WTC11 (cell line): ENCODE measurements at regions not wholly inside any gene's neighbourhood (a gene's known extent, or its start where the extent isn't known, plus 50 kb on each side); places are given as distances from the start of the nearest gene placed in this dataset.

Experiments
- CREB1 ChIP-seq: sonication (generic); formaldehyde crosslinking; IDR thresholded peaks from 2 replicates; pipeline ENCODE4 v1.8.0; 2023; ENCODE audit warnings: mild to moderate bottlenecking, missing genetic modification reagents
- CREM ChIP-seq: sonication (generic); formaldehyde crosslinking; IDR thresholded peaks from 2 replicates; pipeline ENCODE4 v1.8.1; 2022; ENCODE audit warnings: mild to moderate bottlenecking, missing genetic modification reagents, moderate library complexity
- CTCF ChIP-seq: fragments of 200-600 bp; IDR thresholded peaks from 2 replicates; pipeline ENCODE4 v1.8.0; 2022; ENCODE audit warnings: antibody characterized with exemption
- E2F5 ChIP-seq: sonication (generic); formaldehyde crosslinking; IDR thresholded peaks from 2 replicates; pipeline ENCODE4 v1.8.1; 2022; ENCODE audit warnings: mild to moderate bottlenecking, moderate library complexity, missing genetic modification reagents
- ESRRA ChIP-seq: sonication (generic); formaldehyde crosslinking; IDR thresholded peaks from 2 replicates; pipeline ENCODE4 v1.8.1; 2022; ENCODE audit warnings: mild to moderate bottlenecking, missing genetic modification reagents, borderline replicate concordance
- FOXJ3 ChIP-seq: sonication (generic); formaldehyde crosslinking; IDR thresholded peaks from 2 replicates; pipeline ENCODE4 v1.9.0; 2021; ENCODE audit warnings: missing genetic modification reagents, mild to moderate bottlenecking, borderline replicate concordance
- IRF2 ChIP-seq: sonication (generic); formaldehyde crosslinking; IDR thresholded peaks from 2 replicates; pipeline ENCODE4 v1.8.0; 2022; ENCODE audit warnings: low read depth, missing genetic modification reagents, borderline replicate concordance
- NFYB ChIP-seq: sonication (generic); formaldehyde crosslinking; conservative IDR thresholded peaks from 2 replicates; pipeline ENCODE4 v1.8.0; 2022; ENCODE audit warnings: low read depth, missing genetic modification reagents
- NR1H2 ChIP-seq: sonication (generic); formaldehyde crosslinking; IDR thresholded peaks from 2 replicates; pipeline ENCODE4 v1.9.0; 2021; ENCODE audit warnings: mild to moderate bottlenecking, moderate library complexity, missing genetic modification reagents
- NR2C2 ChIP-seq: sonication (generic); formaldehyde crosslinking; IDR thresholded peaks from 2 replicates; pipeline ENCODE4 v1.8.0; 2022; ENCODE audit warnings: mild to moderate bottlenecking, missing genetic modification reagents
- ZNF263 ChIP-seq: sonication (generic); formaldehyde crosslinking; IDR thresholded peaks from 2 replicates; pipeline ENCODE4 v1.8.1; 2022; ENCODE audit warnings: low read depth, mild to moderate bottlenecking, moderate library complexity, missing genetic modification reagents
- TF ChIP-seq, protein P1 (sequence below): fragments of 250-450 bp; sonication (Bioruptor Pico); IDR thresholded peaks from 2 replicates; pipeline ENCODE4 v2.1.2; 2022; ENCODE audit warnings: mild to moderate bottlenecking, moderate library complexity

GRCh38 chr2:19300961-19301360, 57.5 kb downstream of the OSR1 start:
- TF ChIP-seq IRF2 (CRISPR knock-in tag) = no peak
- TF ChIP-seq CTCF = no peak
- TF ChIP-seq ZNF263 (CRISPR knock-in tag) = no peak
- TF ChIP-seq CREM (CRISPR knock-in tag) = no peak
- no peak for TF ChIP-seq NR1H2 (CRISPR knock-in tag)
- TF ChIP-seq, protein P1, sequence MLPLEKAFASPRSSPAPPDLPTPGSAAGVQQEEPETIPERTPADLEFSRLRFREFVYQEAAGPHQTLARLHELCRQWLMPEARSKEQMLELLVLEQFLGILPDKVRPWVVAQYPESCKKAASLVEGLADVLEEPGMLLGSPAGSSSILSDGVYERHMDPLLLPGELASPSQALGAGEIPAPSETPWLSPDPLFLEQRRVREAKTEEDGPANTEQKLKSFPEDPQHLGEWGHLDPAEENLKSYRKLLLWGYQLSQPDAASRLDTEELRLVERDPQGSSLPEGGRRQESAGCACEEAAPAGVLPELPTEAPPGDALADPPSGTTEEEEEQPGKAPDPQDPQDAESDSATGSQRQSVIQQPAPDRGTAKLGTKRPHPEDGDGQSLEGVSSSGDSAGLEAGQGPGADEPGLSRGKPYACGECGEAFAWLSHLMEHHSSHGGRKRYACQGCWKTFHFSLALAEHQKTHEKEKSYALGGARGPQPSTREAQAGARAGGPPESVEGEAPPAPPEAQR (CRISPR knock-in tag) = no peak
- TF ChIP-seq ESRRA (CRISPR knock-in tag) = no peak
- TF ChIP-seq CREB1 (CRISPR knock-in tag) = no peak
- TF ChIP-seq NR2C2 (CRISPR knock-in tag) = no peak
- TF ChIP-seq E2F5 (CRISPR knock-in tag) = no peak
- no peak for TF ChIP-seq FOXJ3 (CRISPR knock-in tag)
- TF ChIP-seq NFYB (CRISPR knock-in tag) = no peak
